Keratinocyte (primary cell): ENCODE measurements at regions not wholly inside any gene's neighbourhood (a gene's known extent, or its start where the extent isn't known, plus 50 kb on each side); places are given as distances from the start of the nearest gene placed in this dataset.

ENCODE experiments used
- DNase-seq: peaks from one replicate; pipeline ENCODE4 v3.0.0-alpha.2; 2011; ENCODE audit warnings: low read depth, missing footprints, low spot score
- FAIRE-seq: peaks from 2 replicates; lab custom pipeline; 2011; peaks lifted over from hg19 to GRCh38; lab: Jason Lieb, UNC
- H2AFZ ChIP-seq: 2 replicates; pipeline ENCODE4 v1.6.0; 2012; ENCODE audit warnings: low read length, control low read depth, inconsistent platforms; ENCODE audit not compliant: control insufficient read depth
- H3K27ac ChIP-seq: 2 replicates; pipeline ENCODE4 v1.5.1; 2011; ENCODE audit warnings: low read length; ENCODE audit not compliant: control insufficient read depth, insufficient read depth
- H3K27me3 ChIP-seq: 3 replicates; pipeline ENCODE4 v1.6.0; 2011; ENCODE audit warnings: low read length; ENCODE audit not compliant: control insufficient read depth, insufficient read depth; ENCODE audit errors: extremely low read depth
- H3K36me3 ChIP-seq, 2 experiments: 2 replicates in 1 of 2; 3 replicates in 1 of 2; pipeline ENCODE4 v1.5.1; 2011; ENCODE audit warnings: low read length in 2 of 2, mild to moderate bottlenecking in 1 of 2; ENCODE audit not compliant: control insufficient read depth in 2 of 2, insufficient read depth in 2 of 2; ENCODE audit errors: extremely low read depth in 1 of 2
- H3K4me1 ChIP-seq: 3 replicates; pipeline ENCODE4 v1.5.1; 2011; ENCODE audit warnings: low read length; ENCODE audit not compliant: control insufficient read depth, insufficient read depth; ENCODE audit errors: extremely low read depth
- H3K4me2 ChIP-seq: 3 replicates; pipeline ENCODE4 v1.6.0; 2011; ENCODE audit warnings: low read depth, low read length; ENCODE audit not compliant: control insufficient read depth, insufficient read depth; ENCODE audit errors: extremely low read depth
- H3K4me3 ChIP-seq, 3 experiments: fragments of 200-600 bp in 1 of 3; sonication (generic) in 1 of 3; 2 replicates in 2 of 3; 3 replicates in 1 of 3; pipeline ENCODE4 v1.5.1; 2011 to 2016; ENCODE audit warnings: low read length in 3 of 3, mild to moderate bottlenecking in 3 of 3, control low read depth in 2 of 3, inconsistent platforms in 1 of 3, low read depth in 1 of 3, mixed read lengths in 1 of 3, mixed run types in 1 of 3, moderate library complexity in 1 of 3; ENCODE audit not compliant: control insufficient read depth in 2 of 3, insufficient read depth in 2 of 3; ENCODE audit errors: extremely low read depth in 1 of 3
- H3K79me2 ChIP-seq: 2 replicates; pipeline ENCODE4 v1.6.0; 2012; ENCODE audit warnings: low read length; ENCODE audit not compliant: control insufficient read depth, insufficient read depth
- H3K9ac ChIP-seq: 3 replicates; pipeline ENCODE4 v1.6.0; 2011; ENCODE audit warnings: low read length; ENCODE audit not compliant: control insufficient read depth, insufficient read depth; ENCODE audit errors: extremely low read depth
- H3K9me1 ChIP-seq: 3 replicates; pipeline ENCODE4 v1.6.0; 2011; ENCODE audit warnings: low read length; ENCODE audit not compliant: control insufficient read depth, insufficient read depth; ENCODE audit errors: extremely low read depth
- H3K9me3 ChIP-seq: 2 replicates; pipeline ENCODE4 v1.5.1; 2012; ENCODE audit warnings: low read depth, low read length; ENCODE audit not compliant: control insufficient read depth
- H4K20me1 ChIP-seq: 3 replicates; pipeline ENCODE4 v1.6.0; 2011; ENCODE audit warnings: low read length; ENCODE audit not compliant: control insufficient read depth, insufficient read depth; ENCODE audit errors: extremely low read depth
- CTCF ChIP-seq, 3 experiments: IDR thresholded peaks in 1 of 3; conservative IDR thresholded peaks in 1 of 3; optimal IDR thresholded peaks in 1 of 3; 2 replicates in 2 of 3; 3 replicates in 1 of 3; pipeline versions ENCODE3 to v1.5.1; 2011; ENCODE audit warnings: low read length in 3 of 3, mild to moderate bottlenecking in 3 of 3, moderate library complexity in 2 of 3, control low read depth in 1 of 3, inconsistent platforms in 1 of 3; ENCODE audit not compliant: insufficient read depth in 2 of 3; ENCODE audit errors: extremely low read depth in 1 of 3
- EZH2 ChIP-seq: IDR thresholded peaks from one replicate; pipeline ENCODE4 v1.6.1; 2012; ENCODE audit warnings: inconsistent platforms, mild to moderate bottlenecking, low read length, moderate library complexity
- dilution Hi-C: fragments of 300-500 bp; cut with MboI; formaldehyde crosslinking; loops from one replicate; pipeline ENCODE4 v1.7.0; 2020; ENCODE audit warnings: low sequenced_read_pairs; ENCODE audit not compliant: extremely low pct_ligation_motif_present

GRCh38 chr1:88035578-88035977 is 648.5 kb upstream of the PKN2 start:
- no peaks in the 10 kb centered on the region for H3K79me2 ChIP-seq
- H3K27ac ChIP-seq: no peak overlapping the region
- H2AFZ ChIP-seq: peak overlapping the region; percentile 23
- H3K9me1 ChIP-seq: no peaks in the 10 kb centered on the region
- TF ChIP-seq EZH2 (no peak), CTCF (optimal IDR thresholded peaks at IDR 0.05 in 1 of 3, IDR thresholded peaks at IDR 0.05 in 1 of 3, conservative IDR thresholded peaks at IDR 0.05 in 1 of 3; ENCODE audit: extremely low read depth in 1 of 3, insufficient read depth in 2 of 3, low read length in 3 of 3) (no peak)
- H4K20me1 ChIP-seq: no peaks in the 10 kb centered on the region
- DNase-seq (peak; percentile 1), FAIRE-seq (peak; percentile 71)
- H3K4me1 ChIP-seq: peaks cover 3% of the 10 kb centered on the region
- H3K4me2 ChIP-seq: no peak overlapping the region
- dilution Hi-C loops: no loop called here
- no peaks in the 10 kb centered on the region for H3K36me3 ChIP-seq
- no peak overlapping the region for H3K4me3 ChIP-seq
- no peaks in the 10 kb centered on the region for H3K9me3 ChIP-seq
- no peak overlapping the region for H3K9ac ChIP-seq
- H3K27me3 ChIP-seq: no peaks in the 10 kb centered on the region

- TF ChIP-seq EZH2: no peak
- TF ChIP-seq CTCF (optimal IDR thresholded peaks at IDR 0.05 in 1 of 3, IDR thresholded peaks at IDR 0.05 in 1 of 3, conservative IDR thresholded peaks at IDR 0.05 in 1 of 3; ENCODE audit: extremely low read depth in 1 of 3, insufficient read depth in 2 of 3, low read length in 3 of 3): no peak
- H3K4me3 ChIP-seq: no peak overlapping the region
- FAIRE-seq: no peak
- no peak for DNase-seq
- H3K27me3 ChIP-seq: no peaks in the 10 kb centered on the region
- H3K4me1 ChIP-seq: peaks cover 3% of the 10 kb centered on the region
- no peaks in the 10 kb centered on the region for H3K9me3 ChIP-seq
- no peak overlapping the region for H3K27ac ChIP-seq
- H3K4me2 ChIP-seq: no peak overlapping the region
- H3K79me2 ChIP-seq: no peaks in the 10 kb centered on the region
- H3K9me1 ChIP-seq: no peaks in the 10 kb centered on the region
- H2AFZ ChIP-seq: no peak overlapping the region
- dilution Hi-C loops: no loop called here
- H3K9ac ChIP-seq: no peak overlapping the region
- H4K20me1 ChIP-seq: no peaks in the 10 kb centered on the region
- H3K36me3 ChIP-seq: no peaks in the 10 kb centered on the region
Observed at GRCh38 chr1:88036345-88037014, 647.6 kb upstream of the PKN2 start.
